ENCODE measurements at regions not wholly inside any gene's neighbourhood (a gene's known extent, or its start where the extent isn't known, plus 50 kb on each side); places are given as distances from the start of the nearest gene placed in this dataset.

GRCh38 chr1:73824065-73824464 is 373.9 kb downstream of the LRRIQ3 start:
- H3K4me3 ChIP-seq (ENCODE audit: low read length) = no peak overlapping the region
- no peak for DNase-seq (ENCODE audit: low read depth)

DNA sequence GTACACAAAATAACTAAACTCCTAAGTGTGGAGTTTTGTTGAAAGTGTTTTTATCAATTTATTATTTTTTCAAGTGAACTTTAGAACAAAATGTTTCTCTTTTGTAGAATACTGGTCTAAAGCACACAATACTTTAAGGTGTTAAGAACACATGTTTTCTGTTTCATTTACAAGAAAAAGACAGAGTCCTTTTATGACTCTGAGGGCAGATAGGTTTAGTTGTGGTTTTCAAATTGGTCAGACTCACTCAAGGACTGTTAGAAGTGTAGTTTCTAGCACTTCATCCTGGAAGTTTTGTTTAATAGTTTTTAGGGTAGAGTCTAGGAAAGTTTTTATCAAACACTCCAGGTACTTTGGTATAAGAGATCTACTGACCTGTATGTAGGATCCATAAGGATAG is 376.5 kb downstream of the LRRIQ3 start:
- H3K4me3 ChIP-seq (ENCODE audit: low read length) = no peak overlapping the region
- no peak for DNase-seq (ENCODE audit: low read depth)
- TF ChIP-seq, protein P1, sequence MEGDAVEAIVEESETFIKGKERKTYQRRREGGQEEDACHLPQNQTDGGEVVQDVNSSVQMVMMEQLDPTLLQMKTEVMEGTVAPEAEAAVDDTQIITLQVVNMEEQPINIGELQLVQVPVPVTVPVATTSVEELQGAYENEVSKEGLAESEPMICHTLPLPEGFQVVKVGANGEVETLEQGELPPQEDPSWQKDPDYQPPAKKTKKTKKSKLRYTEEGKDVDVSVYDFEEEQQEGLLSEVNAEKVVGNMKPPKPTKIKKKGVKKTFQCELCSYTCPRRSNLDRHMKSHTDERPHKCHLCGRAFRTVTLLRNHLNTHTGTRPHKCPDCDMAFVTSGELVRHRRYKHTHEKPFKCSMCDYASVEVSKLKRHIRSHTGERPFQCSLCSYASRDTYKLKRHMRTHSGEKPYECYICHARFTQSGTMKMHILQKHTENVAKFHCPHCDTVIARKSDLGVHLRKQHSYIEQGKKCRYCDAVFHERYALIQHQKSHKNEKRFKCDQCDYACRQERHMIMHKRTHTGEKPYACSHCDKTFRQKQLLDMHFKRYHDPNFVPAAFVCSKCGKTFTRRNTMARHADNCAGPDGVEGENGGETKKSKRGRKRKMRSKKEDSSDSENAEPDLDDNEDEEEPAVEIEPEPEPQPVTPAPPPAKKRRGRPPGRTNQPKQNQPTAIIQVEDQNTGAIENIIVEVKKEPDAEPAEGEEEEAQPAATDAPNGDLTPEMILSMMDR (conservative IDR thresholded peaks at IDR 0.05; ENCODE audit: low read depth, low read length) = no peak

More at GRCh38 chr1:73824065-73824464, 373.9 kb downstream of the LRRIQ3 start:
- TF ChIP-seq, protein P1 (conservative IDR thresholded peaks at IDR 0.05; ENCODE audit: low read depth, low read length) = no peak

DNA sequence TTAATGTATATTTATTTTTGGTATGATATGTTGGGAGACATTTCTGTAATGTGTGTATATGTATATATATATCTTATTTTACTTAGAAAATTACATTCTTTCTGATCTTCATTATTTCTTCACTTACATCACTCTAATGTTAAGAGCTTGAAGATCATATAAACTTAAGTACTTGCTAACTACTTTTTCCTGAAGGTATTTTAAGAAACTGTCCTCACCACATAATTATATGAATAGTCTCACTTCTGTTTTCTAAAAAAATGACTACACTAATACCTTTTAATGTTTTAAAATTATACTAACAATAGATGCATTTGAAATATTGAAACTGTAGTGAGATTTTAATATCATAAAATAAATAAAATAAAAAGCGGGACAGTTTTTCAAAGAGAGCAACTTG is 377.1 kb downstream of the LRRIQ3 start:
- DNase-seq (ENCODE audit: low read depth) = no peak
- TF ChIP-seq, protein P1 (conservative IDR thresholded peaks at IDR 0.05; ENCODE audit: low read depth, low read length) = no peak
- no peak overlapping the region for H3K4me3 ChIP-seq (ENCODE audit: low read length)

DNA sequence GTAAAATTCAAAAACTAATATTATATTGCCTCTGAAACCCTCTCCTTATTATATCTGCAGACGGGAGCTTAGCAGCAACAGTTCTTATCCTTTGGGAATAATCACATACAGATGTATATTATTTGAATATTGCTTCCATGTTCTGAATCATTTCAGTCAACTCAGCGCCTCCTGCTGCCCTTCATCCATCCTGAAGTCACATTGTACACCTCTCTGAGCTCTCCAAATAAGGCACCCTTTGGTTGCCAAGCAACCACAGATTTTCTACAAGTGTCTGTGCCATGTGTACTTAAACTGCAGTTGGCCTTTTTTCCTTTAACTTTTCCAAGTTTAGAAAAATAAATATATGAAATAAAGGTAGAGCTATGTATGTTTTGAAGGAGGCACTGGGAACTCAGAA is 384.3 kb downstream of the LRRIQ3 start:
- H3K4me3 ChIP-seq (ENCODE audit: low read length) = no peak overlapping the region
- TF ChIP-seq, protein P1 (conservative IDR thresholded peaks at IDR 0.05; ENCODE audit: low read depth, low read length) = no peak
- no peak for DNase-seq (ENCODE audit: low read depth)

DNA sequence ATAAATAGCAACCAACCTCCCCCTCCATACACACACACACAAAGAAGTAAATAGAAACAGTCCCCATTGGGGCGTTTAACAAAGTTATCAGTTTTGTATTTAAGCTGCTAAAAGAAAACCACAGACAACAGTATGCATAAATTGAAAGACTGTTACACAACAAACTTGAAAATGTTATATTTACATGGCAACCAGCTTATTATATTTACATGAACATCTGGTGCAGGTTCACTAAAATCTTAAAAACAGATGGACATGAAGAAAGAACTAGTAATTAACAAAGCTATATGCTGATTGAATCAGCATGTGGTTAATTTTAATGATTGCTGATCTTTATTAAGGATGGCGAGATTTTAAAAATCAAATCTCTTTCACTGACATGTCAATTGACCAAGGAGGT is 384.7 kb downstream of the LRRIQ3 start:
- no peak for DNase-seq (ENCODE audit: low read depth)
- TF ChIP-seq, protein P1 (conservative IDR thresholded peaks at IDR 0.05; ENCODE audit: low read depth, low read length) = no peak
- H3K4me3 ChIP-seq (ENCODE audit: low read length) = no peak overlapping the region

GRCh38 chr1:73811798-73812197 is 386.2 kb downstream of the LRRIQ3 start:
- TF ChIP-seq, protein P1 (conservative IDR thresholded peaks at IDR 0.05; ENCODE audit: low read depth, low read length) = no peak
- H3K4me3 ChIP-seq (ENCODE audit: low read length) = no peak overlapping the region
- no peak for DNase-seq (ENCODE audit: low read depth)

DNA sequence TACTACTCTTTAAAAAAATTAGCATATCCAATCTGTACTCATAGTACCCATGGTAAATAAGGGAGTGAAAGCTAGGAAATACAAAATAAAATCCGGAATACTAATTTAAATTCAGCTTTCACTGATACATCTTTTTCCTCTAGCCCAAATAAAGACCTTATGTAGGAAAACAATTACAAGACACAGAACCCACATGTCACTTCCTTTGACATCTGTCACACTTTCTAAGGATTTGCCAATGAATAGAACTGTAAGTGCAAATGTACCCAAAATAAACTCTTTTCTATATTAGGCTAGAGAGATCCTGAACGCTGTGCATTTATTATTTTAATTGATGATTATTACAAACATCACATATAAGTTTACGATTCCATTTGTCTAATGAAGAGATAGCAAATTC is 393.0 kb downstream of the LRRIQ3 start:
- H3K4me3 ChIP-seq (ENCODE audit: low read length) = no peak overlapping the region
- DNase-seq (ENCODE audit: low read depth) = no peak
- TF ChIP-seq, protein P1 (conservative IDR thresholded peaks at IDR 0.05; ENCODE audit: low read depth, low read length) = no peak

All from retinal pigment epithelial cell (primary cell).